Hematopoietic multipotent progenitor cell treated with erythropoietin and hydrocortisone succinate and interleukin-3 and kit ligand, for 4 days (in vitro differentiated cells): ENCODE measurements at regions not wholly inside any gene's neighbourhood (a gene's known extent, or its start where the extent isn't known, plus 50 kb on each side); places are given as distances from the start of the nearest gene placed in this dataset.

Source experiments
- DNase-seq: peaks from one replicate; pipeline ENCODE4 v3.0.0-alpha.2; 2015

GRCh38 chr2:181114021-181114420, 133.6 kb downstream of the UBE2E3 start:
- DNase-seq: no peak

DNA sequence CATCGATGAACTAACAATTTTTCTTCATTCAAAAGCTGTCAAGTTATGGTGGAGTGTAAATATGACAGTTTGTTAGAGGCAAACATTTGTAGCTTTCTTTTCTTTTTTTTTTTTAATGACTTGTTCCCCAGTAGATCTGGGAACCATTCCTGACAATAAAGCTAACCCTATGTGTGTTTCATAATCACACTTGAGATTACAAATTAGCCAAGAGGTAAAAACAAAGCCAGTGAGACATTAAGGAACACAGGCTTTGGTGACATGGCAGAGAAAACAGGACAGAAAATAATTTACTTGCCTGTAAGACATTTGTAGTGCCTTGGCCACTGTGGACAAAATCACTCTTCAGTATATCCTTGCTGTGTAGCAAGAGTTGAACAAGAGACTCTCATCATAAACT, 135.9 kb downstream of the UBE2E3 start:
- no peak for DNase-seq

DNA sequence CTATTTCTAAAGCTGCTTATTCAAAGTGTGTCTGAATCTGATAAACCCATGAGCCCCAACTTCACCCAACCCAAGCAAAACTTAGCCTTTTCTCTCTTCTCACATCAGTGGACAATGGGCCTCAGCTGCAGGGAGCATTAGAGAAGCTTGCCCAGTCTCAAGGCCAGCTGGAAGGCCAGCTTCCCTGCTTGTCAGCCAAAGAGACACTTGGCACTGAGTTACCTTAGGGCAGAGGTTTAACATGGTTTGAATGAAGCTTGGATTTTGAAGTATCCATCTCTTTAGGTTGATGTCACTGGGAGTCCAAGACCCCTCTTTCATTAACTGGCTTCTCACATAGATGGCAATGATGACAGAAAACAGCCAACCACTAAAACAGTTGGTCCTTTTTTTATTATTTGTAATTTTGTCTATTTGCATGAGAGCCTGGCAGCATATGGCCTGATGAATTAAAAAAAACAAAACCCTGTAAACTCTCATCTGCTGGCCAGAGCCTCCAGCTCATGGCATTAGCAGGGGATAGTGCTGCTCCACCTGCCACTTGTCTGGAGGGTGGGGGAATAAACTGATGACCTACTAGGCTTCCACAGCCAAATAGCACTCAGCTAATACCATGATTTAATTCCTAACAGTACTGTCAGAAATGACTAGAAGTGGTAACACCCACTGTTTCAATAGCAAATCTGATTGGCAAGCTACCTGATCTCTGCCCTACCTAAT, 137.0 kb downstream of the UBE2E3 start:
- no peak for DNase-seq

DNA sequence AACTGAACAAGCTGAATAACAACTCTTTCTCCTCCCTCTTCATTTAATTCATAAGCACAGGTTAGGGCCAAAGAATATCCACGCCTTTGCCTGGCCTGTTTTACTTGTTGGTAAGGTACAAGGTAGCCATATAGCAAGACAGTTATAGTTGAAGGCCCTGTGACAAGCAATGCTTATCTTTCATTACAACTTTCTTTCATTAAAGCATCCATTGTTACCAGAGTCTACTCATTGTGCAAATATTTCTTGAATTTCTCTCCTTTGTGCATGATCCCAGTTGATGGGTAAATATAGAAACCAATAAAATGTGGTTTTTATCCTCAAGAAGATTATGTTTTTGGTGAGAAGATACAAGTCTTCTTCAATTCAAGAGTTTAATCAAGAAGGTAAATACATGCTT, 140.2 kb downstream of the UBE2E3 start:
- no peak for DNase-seq

- DNase-seq: no peak
These were observed 141.6 kb downstream of the UBE2E3 start for GRCh38 chr2:181121996-181122395.

DNA sequence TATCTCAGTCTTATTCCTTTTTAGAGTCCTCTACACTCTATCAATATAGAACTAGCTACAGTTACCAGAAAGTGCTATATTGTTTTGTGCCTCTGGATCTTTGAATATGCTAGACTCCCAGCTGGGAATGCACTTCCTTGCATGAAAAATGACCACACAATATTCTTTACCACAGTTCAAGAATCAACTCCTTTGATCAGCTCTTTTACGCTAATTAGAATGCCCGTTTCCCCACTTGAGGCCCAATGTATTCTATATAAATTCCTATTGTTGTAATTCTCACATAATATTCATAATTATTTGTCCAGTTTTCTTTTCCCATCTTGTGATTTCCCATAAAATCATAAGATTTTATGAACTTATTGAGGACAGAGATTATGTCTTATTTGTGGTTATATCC, 142.2 kb downstream of the UBE2E3 start:
- DNase-seq: no peak

DNA sequence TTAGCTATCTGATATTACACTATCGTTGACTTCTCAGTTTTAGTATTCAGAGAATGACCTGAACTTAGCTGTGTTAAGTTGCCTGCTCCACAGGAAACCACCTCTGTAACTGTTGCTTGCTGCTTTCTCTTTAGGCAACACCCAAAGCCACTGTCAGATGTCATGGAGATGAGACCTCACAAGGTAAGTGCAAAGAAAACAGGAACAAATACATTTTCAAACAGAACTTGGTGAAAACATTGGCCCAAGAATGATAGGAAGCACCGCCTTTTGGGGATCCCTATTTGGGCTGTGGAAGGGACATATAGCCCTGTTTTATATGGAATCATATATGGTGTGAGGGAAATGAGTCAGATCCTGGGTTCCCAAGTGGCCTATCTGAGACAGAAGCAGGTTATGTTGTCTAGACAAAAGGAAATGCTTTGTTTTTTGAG, 143.4 kb downstream of the UBE2E3 start:
- DNase-seq: peak; percentile 80

DNA sequence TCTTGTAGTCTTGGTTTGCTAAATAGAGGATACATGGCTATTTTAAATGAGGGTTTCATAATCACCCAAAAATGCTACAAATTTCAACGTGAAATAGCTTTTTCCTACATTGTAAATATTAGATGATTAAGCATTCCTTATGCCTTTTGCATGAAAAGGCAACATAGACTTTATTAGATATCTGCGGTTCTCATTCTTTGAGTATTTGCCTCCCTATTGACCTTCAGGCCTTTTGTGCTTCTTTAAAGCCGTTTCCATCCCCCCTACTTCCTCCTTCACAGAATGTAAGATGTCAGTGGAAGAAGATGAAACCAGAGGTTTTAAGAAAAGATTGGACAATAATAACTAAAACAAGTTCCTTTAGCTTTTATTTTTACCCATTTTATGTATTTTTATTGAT, 144.1 kb downstream of the UBE2E3 start:
- no peak for DNase-seq

GRCh38 chr2:181125359-181125758, 145.0 kb downstream of the UBE2E3 start:
- DNase-seq: no peak

- no peak for DNase-seq
These were observed 146.0 kb downstream of the UBE2E3 start for GRCh38 chr2:181126311-181126868.

DNA sequence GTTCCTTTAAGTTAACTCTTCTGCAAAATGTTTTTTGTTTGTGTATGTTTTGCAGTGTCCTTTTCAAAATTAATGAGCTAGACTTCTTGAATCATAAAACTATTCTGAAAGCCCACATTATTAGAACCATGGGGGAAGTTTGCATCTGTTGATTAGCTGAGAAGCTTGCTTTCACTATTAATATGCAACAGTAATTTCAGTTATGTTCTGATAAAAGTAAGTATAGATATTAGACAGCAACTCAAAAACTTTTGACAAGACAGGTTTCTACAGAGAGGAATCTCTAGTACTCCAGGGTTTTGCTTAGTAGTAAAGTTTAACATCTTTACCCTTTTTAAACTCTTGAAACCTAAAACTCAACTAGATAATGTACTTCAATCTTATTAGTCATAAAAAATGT, 147.8 kb downstream of the UBE2E3 start:
- DNase-seq: no peak

DNA sequence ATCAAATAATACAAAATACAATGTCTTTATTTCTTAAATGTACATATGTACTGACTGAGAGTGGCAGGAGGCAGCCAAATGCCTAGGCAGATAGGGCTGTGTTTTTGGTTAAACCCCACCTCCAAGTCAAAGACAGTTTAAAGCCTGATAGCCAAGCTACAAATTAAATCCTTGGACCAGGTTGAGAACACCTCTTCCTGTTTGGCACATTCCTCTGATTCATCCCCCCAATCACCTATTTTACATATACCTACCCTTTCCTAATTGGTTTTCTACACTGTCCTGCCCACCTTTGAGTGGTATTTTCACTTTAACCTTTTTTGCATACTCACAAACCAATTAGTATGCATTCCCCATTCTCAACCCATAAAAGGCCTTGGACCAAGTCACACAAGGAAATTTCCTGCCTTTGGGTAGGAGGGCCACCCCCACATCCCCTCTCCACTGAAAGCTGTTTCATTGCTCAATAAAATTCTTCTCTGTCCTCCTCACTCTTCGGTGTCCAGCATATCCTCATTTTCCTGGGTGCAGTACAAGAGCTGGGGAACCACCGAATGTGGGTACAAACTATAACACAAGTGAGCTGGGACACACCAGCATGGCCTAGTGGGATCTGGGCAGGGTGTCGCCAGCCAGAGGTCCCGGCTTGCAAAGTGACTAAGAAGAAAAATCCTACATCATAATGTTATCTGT, 149.1 kb downstream of the UBE2E3 start:
- no peak for DNase-seq

DNA sequence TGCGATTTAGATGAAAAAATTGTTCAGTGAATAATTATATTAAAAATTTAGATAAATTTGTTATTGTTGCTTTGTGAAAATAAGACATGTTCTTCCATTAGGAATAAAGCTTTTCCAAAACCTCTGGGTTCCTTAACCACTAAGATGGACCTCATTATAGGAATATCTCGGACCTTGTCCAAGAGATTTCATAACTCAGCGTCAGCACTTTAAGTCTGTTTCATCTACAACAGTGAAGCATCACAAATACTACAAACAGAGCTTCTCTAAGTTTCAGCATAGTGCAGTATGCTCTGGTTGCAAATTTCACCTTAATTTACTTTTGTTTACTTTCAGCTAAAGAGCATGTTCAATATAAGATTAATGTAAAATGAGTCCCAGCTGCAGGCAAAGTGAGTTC, 150.3 kb downstream of the UBE2E3 start:
- no peak for DNase-seq

GRCh38 chr2:181131584-181131983, 151.2 kb downstream of the UBE2E3 start:
- DNase-seq: no peak

GRCh38 chr2:181138816-181139215, 158.4 kb downstream of the UBE2E3 start:
- DNase-seq: no peak

GRCh38 chr2:181139831-181140230, 159.4 kb downstream of the UBE2E3 start:
- DNase-seq: no peak

DNA sequence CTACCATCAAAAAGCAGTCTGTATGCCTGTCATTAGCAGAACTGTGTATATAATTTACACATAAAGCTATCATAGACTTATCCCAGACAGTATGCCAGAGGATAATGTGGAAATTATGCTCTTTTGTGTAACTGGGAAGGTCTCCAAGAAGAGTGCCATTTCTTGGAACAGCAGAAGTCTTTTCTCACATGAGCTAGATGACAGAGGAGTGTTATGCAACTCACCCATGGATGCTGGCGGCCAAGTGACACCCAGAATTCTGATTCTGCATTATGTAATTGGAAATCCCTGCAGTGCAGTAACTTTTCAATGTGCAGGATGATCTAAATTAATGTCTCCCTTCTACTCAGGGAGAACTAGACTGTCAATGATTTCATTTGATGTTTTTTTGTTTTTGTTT, 160.0 kb downstream of the UBE2E3 start:
- DNase-seq: no peak

- DNase-seq: no peak
These were observed 160.5 kb downstream of the UBE2E3 start for GRCh38 chr2:181140928-181141327.

GRCh38 chr2:181141676-181142075, 161.3 kb downstream of the UBE2E3 start:
- no peak for DNase-seq

- DNase-seq: no peak
These were observed 162.1 kb downstream of the UBE2E3 start for GRCh38 chr2:181142514-181142913.

GRCh38 chr2:181143790-181144300, 163.4 kb downstream of the UBE2E3 start:
- DNase-seq: no peak

DNA sequence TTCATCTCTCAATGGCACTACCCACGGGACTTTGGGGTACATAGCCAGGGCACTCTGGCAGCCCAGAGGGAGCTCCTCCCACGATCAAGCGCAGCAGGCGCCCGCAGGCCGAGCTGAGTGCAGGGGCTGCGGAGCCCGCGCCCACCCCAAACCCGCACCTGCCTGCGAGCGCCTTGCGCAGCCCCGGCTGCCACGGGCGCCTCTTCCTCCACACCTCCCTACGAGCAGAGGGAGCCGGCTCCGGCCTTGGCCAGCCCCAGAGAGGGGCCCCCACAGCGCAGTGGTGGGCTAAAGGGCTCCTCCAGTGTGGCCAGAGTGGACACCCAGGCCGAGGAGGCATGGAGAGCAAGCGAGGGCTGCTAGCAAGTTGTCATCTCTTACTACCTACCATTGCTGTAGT, 165.2 kb downstream of the UBE2E3 start:
- DNase-seq: no peak

GRCh38 chr2:181146171-181146570, 165.8 kb downstream of the UBE2E3 start:
- DNase-seq: no peak

GRCh38 chr2:181149056-181149455, 168.7 kb downstream of the UBE2E3 start:
- peak; percentile 71 for DNase-seq
